Peyer's patch (tissue), 4 donors: ENCODE measurements at regions not wholly inside any gene's neighbourhood (a gene's known extent, or its start where the extent isn't known, plus 50 kb on each side); places are given as distances from the start of the nearest gene placed in this dataset.

Experiments
- CTCF ChIP-seq, 6 experiments: fragments of 450-650 bp in 4 of 6; fragments of 200-600 bp in 2 of 6; sonication (generic) in 1 of 6; IDR thresholded peaks; one replicate each; pipeline ENCODE4 v1.5.1; 2017 to 2019; ENCODE audit warnings: antibody characterized with exemption in 6 of 6, mild to moderate bottlenecking in 3 of 6, moderate library complexity in 1 of 6
- POLR2A ChIP-seq, 2 donors: fragments of 450-650 bp; IDR thresholded peaks; one replicate each; pipeline ENCODE4 v1.5.1; 2017; ENCODE audit warnings: antibody characterized with exemption in 2 of 2, mild to moderate bottlenecking in 2 of 2, moderate library complexity in 2 of 2

- TF ChIP-seq CTCF (IDR thresholded peaks at IDR 0.05), result no peak
- no peak for TF ChIP-seq POLR2A (IDR thresholded peaks at IDR 0.05)
Measured at GRCh38 chr7:51591223-51591622, 274.6 kb upstream of the COBL start.
